Right hindlimb (tissue), 1 donor: ENCODE measurements at regions not wholly inside any gene's neighbourhood (a gene's known extent, or its start where the extent isn't known, plus 50 kb on each side); places are given as distances from the start of the nearest gene placed in this dataset.
"Not testable (repeated sequence)": the region's sequence is repeated elsewhere in the genome, so short reads cannot be mapped to it uniquely, and the experiment has no call there.

Experiments
- DNase-seq: peaks from one replicate; pipeline ENCODE4 v3.0.0-alpha.2; 2018

- no peak for DNase-seq
These were observed 50.5 kb upstream of the PARP4 start for GRCh38 chr13:24563087-24563486.

- DNase-seq: not testable (repeated sequence)
These were observed 51.4 kb upstream of the PARP4 start for GRCh38 chr13:24563971-24564370.

- no peak for DNase-seq
These were observed 52.3 kb upstream of the PARP4 start for GRCh38 chr13:24564881-24565280.

- DNase-seq: not testable (repeated sequence)
These were observed 55.0 kb upstream of the PARP4 start for GRCh38 chr13:24567593-24567992.

GRCh38 chr13:24574847-24575246, 62.3 kb upstream of the PARP4 start:
- DNase-seq: no peak

- DNase-seq: peak; percentile 23
These were observed 67.7 kb upstream of the PARP4 start for GRCh38 chr13:24580315-24580714.

GRCh38 chr13:24581578-24581977, 69.0 kb upstream of the PARP4 start:
- not testable (repeated sequence) for DNase-seq

GRCh38 chr13:24591697-24592096, 79.1 kb upstream of the PARP4 start:
- DNase-seq: not testable (repeated sequence)

GRCh38 chr13:24597906-24598670, 82.1 kb upstream of the ATP12A start:
- not testable (repeated sequence) for DNase-seq

GRCh38 chr13:24599019-24599791, 81.0 kb upstream of the ATP12A start:
- DNase-seq: not testable (repeated sequence)

GRCh38 chr13:24605923-24606372, 74.3 kb upstream of the ATP12A start:
- DNase-seq: no peak

GRCh38 chr13:24606486-24607170, 73.6 kb upstream of the ATP12A start:
- DNase-seq: no peak

GRCh38 chr13:24610956-24611355, 69.3 kb upstream of the ATP12A start:
- DNase-seq: no peak

- no peak for DNase-seq
These were observed 67.5 kb upstream of the ATP12A start for GRCh38 chr13:24612726-24613125.

- no peak for DNase-seq
These were observed 67.1 kb upstream of the ATP12A start for GRCh38 chr13:24613128-24613527.

GRCh38 chr13:24613755-24614154, 66.5 kb upstream of the ATP12A start:
- DNase-seq: no peak

- no peak for DNase-seq
These were observed 65.7 kb upstream of the ATP12A start for GRCh38 chr13:24614306-24615080.

- no peak for DNase-seq
These were observed 65.1 kb upstream of the ATP12A start for GRCh38 chr13:24615114-24615513.

GRCh38 chr13:24615911-24616472, 64.2 kb upstream of the ATP12A start:
- no peak for DNase-seq

GRCh38 chr13:24616514-24616913, 63.7 kb upstream of the ATP12A start:
- DNase-seq: no peak

- DNase-seq: no peak
These were observed 62.8 kb upstream of the ATP12A start for GRCh38 chr13:24617256-24618010.
